ENCODE measurements at regions not wholly inside any gene's neighbourhood (a gene's known extent, or its start where the extent isn't known, plus 50 kb on each side); places are given as distances from the start of the nearest gene placed in this dataset.

DNA sequence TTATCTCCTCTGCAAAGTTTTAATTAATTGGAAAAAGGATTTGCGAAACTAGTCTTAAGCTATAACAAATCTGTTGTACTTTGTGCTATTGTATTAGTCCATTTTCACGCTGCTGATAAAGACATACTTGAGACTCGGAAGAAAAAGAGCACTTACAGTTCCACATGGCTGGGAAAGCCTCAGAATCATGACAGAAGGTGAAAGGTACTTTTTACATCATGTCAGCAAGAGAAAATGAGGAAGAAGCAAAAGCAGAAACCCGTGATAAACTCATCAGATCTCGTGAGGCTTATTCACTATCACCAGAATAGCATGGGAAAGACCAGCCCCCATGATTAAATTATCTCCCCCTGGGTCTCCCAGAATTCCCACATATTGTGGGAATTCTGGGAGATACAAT is 118.1 kb upstream of the PRKD1 start:
- Histone ChIP-seq H3K4me2 (no peak overlapping the region), H2AFZ (replicated peaks) (no peak overlapping the region), H3K9ac (no peak overlapping the region), H4K20me1 (ENCODE audit: low read depth) (no peaks in the 10 kb centered on the region), H3K27ac (no peak overlapping the region), H3K36me3 (no peaks in the 10 kb centered on the region), H3K27me3 (no peaks in the 10 kb centered on the region), H3K4me3 (no peak overlapping the region), H3K9me3 (ENCODE audit: low read depth) (no peaks in the 10 kb centered on the region), H3K4me1 (no peaks in the 10 kb centered on the region), H3F3A (ENCODE audit: low read depth) (no peaks in the 10 kb centered on the region), H3K79me2 (ENCODE audit: low read depth) (no peaks in the 10 kb centered on the region)
- no peak overlapping the region for H3K4me3 Mint-ChIP-seq
- peaks cover 2% of the 10 kb centered on the region for H3K27me3 Mint-ChIP-seq (ENCODE audit: insufficient read depth, low read depth)
- H3K4me1 Mint-ChIP-seq = no peaks in the 10 kb centered on the region
- no peak overlapping the region for H3K27ac Mint-ChIP-seq
- TF ChIP-seq EZH2phosphoT487 (IDR thresholded peaks at IDR 0.05) (no peak), EZH2 (IDR thresholded peaks at IDR 0.05) (no peak)
- TF ChIP-seq, protein P1, sequence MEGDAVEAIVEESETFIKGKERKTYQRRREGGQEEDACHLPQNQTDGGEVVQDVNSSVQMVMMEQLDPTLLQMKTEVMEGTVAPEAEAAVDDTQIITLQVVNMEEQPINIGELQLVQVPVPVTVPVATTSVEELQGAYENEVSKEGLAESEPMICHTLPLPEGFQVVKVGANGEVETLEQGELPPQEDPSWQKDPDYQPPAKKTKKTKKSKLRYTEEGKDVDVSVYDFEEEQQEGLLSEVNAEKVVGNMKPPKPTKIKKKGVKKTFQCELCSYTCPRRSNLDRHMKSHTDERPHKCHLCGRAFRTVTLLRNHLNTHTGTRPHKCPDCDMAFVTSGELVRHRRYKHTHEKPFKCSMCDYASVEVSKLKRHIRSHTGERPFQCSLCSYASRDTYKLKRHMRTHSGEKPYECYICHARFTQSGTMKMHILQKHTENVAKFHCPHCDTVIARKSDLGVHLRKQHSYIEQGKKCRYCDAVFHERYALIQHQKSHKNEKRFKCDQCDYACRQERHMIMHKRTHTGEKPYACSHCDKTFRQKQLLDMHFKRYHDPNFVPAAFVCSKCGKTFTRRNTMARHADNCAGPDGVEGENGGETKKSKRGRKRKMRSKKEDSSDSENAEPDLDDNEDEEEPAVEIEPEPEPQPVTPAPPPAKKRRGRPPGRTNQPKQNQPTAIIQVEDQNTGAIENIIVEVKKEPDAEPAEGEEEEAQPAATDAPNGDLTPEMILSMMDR (IDR thresholded peaks at IDR 0.05) = no peak
- H3K36me3 Mint-ChIP-seq = no peaks in the 10 kb centered on the region
- no peaks in the 10 kb centered on the region for H3K9me3 Mint-ChIP-seq
- DNase-seq (ENCODE audit: low spot score) = no peak

DNA sequence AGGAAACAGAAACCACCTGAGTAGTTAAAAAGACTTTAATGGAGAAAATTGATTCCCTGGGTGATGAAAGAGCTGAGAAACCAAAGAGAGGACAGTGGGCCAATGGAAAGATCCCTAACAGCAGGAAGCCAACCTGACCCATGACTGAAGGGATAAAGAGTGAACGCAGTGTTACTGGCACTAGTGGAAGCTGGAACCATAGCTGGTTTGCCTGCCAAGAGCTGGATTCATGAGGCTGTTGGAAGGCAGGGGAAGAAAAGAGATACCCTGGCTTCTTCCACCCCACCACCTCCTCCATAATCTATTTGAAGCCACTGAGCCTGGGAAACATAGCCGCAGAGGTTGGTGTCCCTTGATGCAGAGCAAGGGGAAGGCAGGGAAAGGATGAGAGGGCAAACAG is 125.5 kb upstream of the PRKD1 start:
- no peaks in the 10 kb centered on the region for H3K79me2 ChIP-seq (ENCODE audit: low read depth)
- no peak overlapping the region for H3K4me3 Mint-ChIP-seq
- H3K4me2 ChIP-seq = no peak overlapping the region
- H3K36me3 Mint-ChIP-seq = no peaks in the 10 kb centered on the region
- no peak overlapping the region for H3K27ac ChIP-seq
- no peaks in the 10 kb centered on the region for H3K9me3 Mint-ChIP-seq
- H3K9me3 ChIP-seq (ENCODE audit: low read depth) = no peaks in the 10 kb centered on the region
- H3K27me3 ChIP-seq = no peaks in the 10 kb centered on the region
- no peak overlapping the region for H3K27ac Mint-ChIP-seq
- peaks cover under 1% of the 10 kb centered on the region for H3K27me3 Mint-ChIP-seq (ENCODE audit: insufficient read depth, low read depth)
- no peaks in the 10 kb centered on the region for H3F3A ChIP-seq (ENCODE audit: low read depth)
- no peaks in the 10 kb centered on the region for H3K36me3 ChIP-seq
- TF ChIP-seq, protein P1 (IDR thresholded peaks at IDR 0.05) = no peak
- DNase-seq (ENCODE audit: low spot score) = no peak
- peaks cover 8% of the 10 kb centered on the region for H3K4me1 Mint-ChIP-seq
- no peak overlapping the region for H2AFZ ChIP-seq (replicated peaks)
- H3K4me1 ChIP-seq = no peaks in the 10 kb centered on the region
- H4K20me1 ChIP-seq (ENCODE audit: low read depth) = no peaks in the 10 kb centered on the region
- H3K4me3 ChIP-seq = no peak overlapping the region
- no peak overlapping the region for H3K9ac ChIP-seq

DNA sequence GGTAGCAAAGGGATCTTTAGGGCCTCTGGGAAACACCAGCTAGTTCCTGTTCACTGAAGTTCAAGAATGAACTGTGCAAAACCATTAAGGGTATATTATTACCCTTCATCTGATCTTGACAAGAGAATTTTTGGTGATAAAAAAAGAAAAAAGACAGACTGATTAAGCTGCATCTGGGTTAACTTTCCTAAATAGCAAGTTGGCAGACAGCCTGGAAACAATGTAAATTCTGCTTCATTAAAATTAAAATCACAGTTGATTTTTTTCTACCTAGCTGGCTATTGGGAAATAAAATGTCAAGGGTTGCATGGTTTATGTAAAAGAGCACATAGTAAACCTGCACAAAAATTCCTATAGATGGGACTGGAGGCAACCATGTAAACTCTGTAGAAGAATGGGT is 126.6 kb upstream of the PRKD1 start:
- Mint-ChIP-seq H3K4me1 (peaks cover 8% of the 10 kb centered on the region), H3K36me3 (no peaks in the 10 kb centered on the region), H3K9me3 (no peaks in the 10 kb centered on the region), H3K4me3 (no peak overlapping the region), H3K27me3 (ENCODE audit: insufficient read depth, low read depth) (no peaks in the 10 kb centered on the region), H3K27ac (no peak overlapping the region)
- Histone ChIP-seq H3K9me3 (ENCODE audit: low read depth) (no peaks in the 10 kb centered on the region), H3K27ac (no peak overlapping the region), H3K4me1 (no peaks in the 10 kb centered on the region), H3K36me3 (no peaks in the 10 kb centered on the region), H3K4me2 (no peak overlapping the region), H2AFZ (replicated peaks) (no peak overlapping the region), H4K20me1 (ENCODE audit: low read depth) (no peaks in the 10 kb centered on the region), H3F3A (ENCODE audit: low read depth) (no peaks in the 10 kb centered on the region), H3K27me3 (no peaks in the 10 kb centered on the region), H3K9ac (no peak overlapping the region), H3K4me3 (no peak overlapping the region), H3K79me2 (ENCODE audit: low read depth) (no peaks in the 10 kb centered on the region)
- TF ChIP-seq EZH2phosphoT487 (IDR thresholded peaks at IDR 0.05) (no peak), EZH2 (IDR thresholded peaks at IDR 0.05) (no peak)
- TF ChIP-seq, protein P1 (IDR thresholded peaks at IDR 0.05) = no peak
- DNase-seq (ENCODE audit: low spot score) = no peak

DNA sequence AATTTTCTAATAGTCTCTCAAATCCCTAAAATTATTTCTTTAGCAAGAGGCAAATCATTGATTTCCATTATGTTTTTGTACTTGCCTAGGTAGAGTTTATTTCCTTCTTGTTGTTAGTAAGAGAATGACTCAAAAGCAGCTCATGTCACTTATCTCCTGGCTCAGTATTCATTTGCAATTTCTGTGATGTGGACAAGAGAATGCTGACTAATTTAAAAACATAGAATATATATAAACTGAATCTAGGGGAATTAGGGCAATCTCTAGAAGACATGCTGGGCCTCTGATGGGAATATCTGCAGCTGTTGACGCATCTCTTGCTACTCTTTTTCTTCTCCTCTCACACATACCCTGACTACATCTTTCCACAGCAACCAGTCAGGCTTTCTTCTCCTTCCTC is 130.8 kb upstream of the PRKD1 start:
- no peaks in the 10 kb centered on the region for H4K20me1 ChIP-seq (ENCODE audit: low read depth)
- H3K4me3 ChIP-seq = no peak overlapping the region
- Mint-ChIP-seq H3K4me1 (peaks cover 3% of the 10 kb centered on the region), H3K9me3 (no peaks in the 10 kb centered on the region), H3K4me3 (no peak overlapping the region), H3K27ac (no peak overlapping the region), H3K27me3 (ENCODE audit: insufficient read depth, low read depth) (no peaks in the 10 kb centered on the region), H3K36me3 (no peaks in the 10 kb centered on the region)
- no peaks in the 10 kb centered on the region for H3F3A ChIP-seq (ENCODE audit: low read depth)
- no peak overlapping the region for H2AFZ ChIP-seq (replicated peaks)
- no peak overlapping the region for H3K27ac ChIP-seq
- DNase-seq (ENCODE audit: low spot score) = no peak
- no peaks in the 10 kb centered on the region for H3K27me3 ChIP-seq
- no peak overlapping the region for H3K4me2 ChIP-seq
- TF ChIP-seq EZH2 (IDR thresholded peaks at IDR 0.05) = no peak
- TF ChIP-seq, protein P1 (IDR thresholded peaks at IDR 0.05) = no peak
- TF ChIP-seq EZH2phosphoT487 (IDR thresholded peaks at IDR 0.05) = no peak
- no peaks in the 10 kb centered on the region for H3K36me3 ChIP-seq
- H3K4me1 ChIP-seq = no peaks in the 10 kb centered on the region
- no peaks in the 10 kb centered on the region for H3K79me2 ChIP-seq (ENCODE audit: low read depth)
- no peaks in the 10 kb centered on the region for H3K9me3 ChIP-seq (ENCODE audit: low read depth)
- H3K9ac ChIP-seq = no peak overlapping the region

All from neural progenitor cell (in vitro differentiated cells).